COR-L47 (cell line): ENCODE measurements at regions not wholly inside any gene's neighbourhood (a gene's known extent, or its start where the extent isn't known, plus 50 kb on each side); places are given as distances from the start of the nearest gene placed in this dataset.

Source experiments
- DNase-seq: peaks from one replicate; lab custom pipeline; 2025; lab: John Stamatoyannopoulos, UW

DNA sequence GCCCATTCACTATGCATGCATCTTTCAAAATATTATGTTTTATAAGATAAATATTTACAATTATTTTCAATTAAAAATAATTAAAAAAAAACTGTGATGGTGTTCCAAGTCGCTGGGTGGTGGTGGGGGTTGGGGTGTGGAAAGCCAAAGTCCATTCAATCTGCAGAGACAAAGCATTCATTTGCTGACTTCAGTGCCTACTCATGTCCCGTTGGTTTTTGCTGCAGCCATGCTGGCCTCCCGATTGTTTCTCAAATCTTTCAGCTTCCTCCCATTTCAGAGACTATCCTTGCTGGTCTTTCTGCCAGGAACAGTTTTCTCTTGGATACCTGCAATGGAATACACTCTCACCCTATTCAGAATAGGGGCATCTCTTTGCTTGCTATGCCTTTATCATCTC, 331.5 kb upstream of the NOVA1 start:
- DNase-seq, result no peak

DNA sequence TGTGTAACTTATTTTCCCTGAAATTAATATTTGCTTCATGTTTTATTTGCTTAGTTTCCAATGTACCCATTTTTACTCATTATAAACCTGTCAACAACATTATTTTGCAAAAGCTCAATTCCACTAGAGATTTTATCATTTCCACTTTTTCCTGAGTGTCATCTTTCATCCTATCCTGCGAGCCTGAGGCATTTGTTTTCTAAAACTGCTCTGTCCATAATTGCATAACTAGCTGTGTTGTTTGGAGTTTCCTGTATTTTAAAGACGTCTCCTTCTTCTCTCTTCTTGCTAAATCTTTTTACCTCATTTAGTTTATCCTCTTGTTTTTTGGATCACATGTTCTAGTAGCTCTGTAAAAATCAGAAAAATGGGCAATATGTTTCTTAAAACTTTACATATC, 332.7 kb upstream of the NOVA1 start:
- DNase-seq, result no peak

DNA sequence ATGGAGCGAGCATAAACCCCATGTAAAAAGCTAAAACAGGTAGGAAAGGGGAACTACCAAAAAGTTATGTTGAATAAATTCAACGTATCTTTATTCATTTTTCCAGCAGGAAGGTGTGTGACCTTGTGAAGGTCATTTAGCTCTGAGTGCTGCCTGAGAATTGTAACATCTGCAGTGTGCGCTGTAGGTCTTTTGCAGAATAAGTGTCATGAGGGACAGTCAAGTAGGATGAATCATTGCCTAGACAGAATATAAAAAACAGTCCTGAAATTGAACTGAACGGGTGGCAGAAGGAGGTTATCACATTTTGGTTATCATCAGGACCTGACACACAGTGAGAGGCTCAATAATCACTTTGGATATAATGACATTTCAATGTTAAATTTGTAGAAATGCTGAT, 334.8 kb upstream of the NOVA1 start:
- DNase-seq, result no peak

DNA sequence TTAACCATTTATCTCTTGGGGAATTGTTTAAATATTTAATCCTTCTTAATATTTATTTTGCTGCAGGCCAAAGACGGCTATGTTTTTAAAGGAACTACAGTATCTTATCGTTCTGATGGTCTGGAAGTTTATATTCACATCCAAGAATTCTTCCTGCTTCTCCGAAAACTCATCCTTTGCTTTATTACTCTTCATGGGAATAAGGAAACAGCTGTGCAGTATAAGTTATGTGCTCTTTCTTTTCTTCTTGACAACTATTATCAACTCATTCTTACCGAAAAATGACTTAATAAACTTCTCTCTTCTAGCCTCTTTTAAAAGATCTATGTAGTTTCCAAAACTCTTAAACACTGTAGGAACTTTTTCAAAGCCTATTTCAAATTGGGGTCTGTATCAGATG, 335.6 kb upstream of the NOVA1 start:
- DNase-seq, result no peak

DNA sequence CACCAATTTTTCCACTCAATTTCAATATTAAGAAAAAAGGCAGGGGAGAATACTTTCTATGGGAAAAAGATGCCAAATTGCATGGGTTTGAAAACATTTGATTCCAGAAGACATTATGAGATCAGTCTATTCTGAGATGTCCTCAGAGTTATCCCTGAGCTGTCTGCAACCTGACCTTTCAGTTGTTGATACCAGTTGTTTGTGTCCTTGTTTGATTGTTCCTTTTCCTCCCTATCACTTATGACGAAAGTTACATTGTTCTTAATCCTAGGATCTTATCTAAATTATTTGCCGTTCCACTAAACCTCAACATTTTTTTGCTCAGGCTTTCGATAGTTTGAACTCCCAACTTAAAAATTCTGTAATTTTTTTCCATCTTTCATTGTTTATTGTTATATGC, 336.3 kb upstream of the NOVA1 start:
- no peak for DNase-seq

DNA sequence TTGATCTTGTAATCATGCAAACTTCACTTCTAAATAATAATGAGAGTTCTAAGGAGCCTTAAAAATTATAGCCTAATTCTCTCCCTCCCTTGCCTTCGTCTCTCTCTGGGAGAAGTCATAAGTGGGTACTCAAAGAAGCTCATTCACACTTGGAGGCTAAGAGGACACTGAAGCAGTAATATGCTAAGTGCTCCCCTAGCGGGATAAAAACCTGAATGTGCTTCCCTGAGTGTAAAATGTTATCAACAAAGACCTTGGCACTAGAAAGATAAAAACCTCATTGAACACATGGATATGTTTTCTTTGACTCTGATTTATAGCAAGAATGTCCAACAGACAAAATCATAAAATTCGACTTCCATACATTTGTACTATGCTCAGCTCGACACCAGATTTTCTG, 337.9 kb upstream of the NOVA1 start:
- no peak for DNase-seq

DNA sequence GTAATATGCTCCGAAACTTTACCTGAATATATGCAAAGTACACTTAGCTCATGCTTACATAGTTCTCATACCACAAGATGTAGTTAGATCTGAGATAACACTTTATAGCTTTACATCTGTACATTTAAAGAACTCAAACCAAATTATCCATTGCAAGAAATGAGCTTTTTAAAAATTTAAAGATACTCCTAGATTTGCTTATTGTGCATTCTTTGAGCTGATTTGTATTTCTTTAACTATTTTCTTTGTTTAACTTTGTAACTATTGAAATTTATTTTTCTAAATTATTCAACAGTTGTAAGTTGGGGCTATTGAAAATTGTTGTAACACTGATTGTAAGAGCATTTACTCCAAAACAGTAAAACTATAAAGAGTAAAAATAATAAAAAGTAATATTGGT, 340.2 kb upstream of the NOVA1 start:
- no peak for DNase-seq

DNA sequence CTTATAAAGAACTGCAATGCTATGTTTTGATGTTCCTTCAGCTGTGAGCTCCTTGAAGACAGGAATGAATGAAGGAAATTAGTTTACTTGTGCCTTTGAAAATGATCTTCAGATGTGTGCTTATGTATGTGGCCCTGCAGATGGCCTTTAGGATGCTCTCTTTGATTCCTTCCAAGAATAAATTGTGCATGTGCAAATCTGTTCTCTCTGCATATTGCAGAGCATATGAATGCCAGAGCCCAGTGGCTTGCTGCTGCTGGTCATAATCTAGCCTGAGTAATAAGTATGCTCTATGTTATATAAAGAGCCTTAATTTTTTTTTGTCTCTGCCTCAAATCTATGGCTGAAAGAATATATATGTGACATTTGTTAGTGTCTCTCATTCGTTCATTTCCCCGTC, 341.9 kb upstream of the NOVA1 start:
- DNase-seq, result no peak

DNA sequence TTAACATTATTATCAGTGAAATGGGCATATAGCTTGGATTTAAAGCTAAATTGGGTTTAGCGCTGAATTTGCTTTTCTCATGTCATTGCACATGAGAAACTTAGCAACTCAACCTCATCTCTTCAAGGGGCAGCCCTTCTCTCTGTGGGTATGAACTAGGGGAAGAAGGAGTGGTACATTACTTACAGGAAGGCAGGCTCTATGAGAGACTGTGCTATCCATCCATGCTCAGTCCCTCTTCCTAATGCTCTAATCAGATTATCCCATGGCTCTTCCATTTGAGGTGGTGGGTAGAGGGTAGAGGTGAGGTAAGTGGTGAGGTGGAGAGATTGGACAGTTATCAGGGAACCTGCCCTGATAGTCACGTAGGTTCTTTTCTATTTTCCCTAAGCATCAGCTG, 343.7 kb upstream of the NOVA1 start:
- DNase-seq, result no peak

DNA sequence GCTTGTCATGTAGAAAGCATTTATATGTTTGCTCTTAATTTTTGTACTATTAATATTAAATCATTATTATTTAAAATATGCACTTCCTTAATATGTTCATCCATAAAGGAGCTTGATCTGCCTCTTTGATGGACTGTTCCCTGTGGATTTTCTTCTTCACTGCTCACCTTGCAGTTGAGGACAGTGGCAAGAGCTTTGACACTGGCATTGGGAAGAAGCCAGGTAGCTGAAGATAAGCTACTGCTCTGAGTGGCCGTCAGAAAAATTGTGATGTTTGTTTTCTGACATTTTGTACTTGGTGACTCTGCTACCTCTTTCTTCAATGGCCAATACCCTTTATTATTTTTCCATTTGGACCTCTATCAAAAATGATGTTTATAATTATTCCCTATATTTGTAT, 349.4 kb upstream of the NOVA1 start:
- DNase-seq, result no peak

DNA sequence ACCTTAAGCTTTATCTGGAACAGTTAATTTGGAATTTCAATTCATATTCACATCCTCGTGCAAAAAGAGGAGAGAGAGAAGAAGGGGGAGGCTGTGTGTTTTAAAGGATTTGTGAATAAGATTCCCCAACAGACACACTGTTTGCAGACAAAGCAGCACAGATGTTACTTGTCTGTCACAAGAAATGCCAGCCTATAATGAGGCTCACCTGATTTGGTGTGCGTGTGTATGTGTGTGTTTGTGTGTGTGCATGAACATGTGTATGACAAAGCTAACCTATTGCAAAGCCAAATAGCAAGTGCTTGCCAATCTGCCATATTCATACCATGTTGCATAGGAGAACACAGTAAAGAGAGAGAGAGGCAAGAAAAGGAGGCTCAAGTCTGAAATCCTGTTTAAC, 361.6 kb upstream of the NOVA1 start:
- no peak for DNase-seq

DNA sequence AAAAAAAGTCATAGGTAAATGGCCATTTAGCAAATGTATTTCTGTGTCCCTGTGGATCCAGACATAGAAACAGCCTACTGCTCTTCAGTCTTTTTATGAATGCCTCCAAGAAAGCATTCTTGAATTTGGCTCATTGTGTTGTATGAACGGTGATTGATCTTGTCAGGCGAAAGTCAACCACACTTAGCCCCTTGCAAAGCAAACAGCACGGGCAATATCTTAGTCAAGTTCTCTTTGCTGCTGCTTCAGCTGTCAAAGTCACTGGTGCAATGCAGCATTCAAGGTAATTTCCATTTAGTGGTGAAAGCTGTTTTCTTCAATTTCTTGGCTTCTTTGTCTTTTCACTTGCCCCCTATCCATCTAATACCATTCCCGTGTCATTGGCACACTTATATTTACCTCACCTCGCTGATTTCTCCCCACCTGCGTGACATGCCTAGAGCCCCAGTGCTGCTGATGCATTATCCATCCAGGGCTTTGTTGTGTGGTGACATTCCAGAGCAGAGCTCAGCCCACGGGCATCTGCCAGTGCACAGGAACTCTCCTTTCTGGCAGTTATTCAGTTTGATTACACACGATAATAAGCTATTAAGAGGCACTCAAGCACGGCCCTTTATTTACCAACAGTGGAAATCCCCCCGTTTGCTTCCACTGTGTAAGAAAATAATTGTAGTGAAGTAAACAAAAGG, 362.3 kb upstream of the NOVA1 start:
- DNase-seq, result no peak

DNA sequence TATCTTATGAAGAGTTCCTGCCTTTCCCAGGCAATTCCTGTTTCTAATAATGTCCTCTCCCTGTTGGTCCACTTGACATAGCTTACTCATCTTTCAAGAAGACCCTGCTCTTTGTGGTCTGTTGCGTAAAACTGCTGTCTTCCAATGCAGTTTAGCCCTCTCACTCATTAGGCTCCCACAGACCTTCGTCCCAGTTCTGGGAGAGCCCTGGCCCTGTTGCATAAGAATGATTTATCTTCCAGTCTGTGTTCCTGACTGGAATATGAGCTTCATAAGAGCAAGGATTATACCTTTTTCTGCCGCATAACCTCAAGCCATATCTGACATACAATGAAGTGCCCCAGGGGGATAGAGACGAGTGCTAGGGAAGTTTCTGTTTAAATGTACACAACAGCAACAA, 365.9 kb upstream of the NOVA1 start:
- no peak for DNase-seq

DNA sequence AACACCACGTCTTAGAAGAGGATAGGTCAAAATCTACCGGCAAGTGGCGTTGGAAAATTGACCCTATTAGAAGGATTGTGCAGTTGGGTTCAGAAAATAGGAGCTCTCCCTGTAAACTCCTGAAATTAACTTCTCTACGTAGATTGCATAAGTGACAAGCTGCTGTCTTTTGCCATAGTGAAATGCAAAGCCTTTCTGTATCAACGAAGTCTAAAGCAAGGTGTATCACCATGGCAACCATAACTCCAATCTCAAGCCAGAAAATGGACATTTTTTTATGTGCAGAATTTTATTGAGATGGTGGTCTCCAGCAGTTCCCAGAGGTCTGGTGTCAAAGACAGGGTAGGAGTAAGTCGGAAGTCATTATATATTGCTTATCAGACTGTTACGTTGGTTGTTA, 367.7 kb upstream of the NOVA1 start:
- no peak for DNase-seq

DNA sequence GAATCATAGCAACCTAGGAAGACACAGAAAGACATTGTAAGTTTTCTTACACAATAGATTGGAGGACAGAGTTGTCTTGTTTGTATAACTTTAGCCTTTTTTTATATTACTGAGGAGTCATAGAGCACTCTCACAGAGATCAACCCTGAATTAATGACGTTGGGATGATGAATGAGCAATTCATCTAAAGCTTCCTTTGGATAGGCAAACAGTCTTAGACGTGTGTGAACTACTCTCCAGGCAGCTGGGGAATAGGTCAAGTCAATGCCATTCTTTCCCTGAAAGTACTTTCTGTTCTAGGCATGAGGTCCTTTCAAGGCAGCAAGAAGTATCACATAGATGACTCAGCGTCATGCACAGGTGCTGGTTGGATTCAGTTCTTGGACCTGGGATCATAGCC, 369.1 kb upstream of the NOVA1 start:
- no peak for DNase-seq

DNA sequence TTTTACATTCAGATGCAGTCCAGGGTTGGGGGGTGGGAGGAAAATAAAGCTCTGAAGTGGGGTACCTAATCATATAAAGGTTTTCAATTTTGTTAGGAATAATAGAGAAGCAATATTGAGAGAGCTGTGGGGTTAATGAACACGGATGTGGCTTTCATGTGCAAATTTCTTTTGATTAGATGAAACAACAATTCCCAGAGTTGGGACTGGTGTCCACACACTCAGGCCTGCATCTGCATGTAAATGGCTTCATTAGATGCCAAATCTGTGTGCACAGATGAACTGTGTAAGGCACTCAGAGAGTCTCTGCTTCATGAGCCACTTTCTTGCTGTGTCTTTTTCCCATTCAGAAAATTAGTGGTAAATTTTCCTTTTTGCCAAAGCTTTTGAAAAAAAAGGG, 377.1 kb upstream of the NOVA1 start:
- DNase-seq, result no peak

DNA sequence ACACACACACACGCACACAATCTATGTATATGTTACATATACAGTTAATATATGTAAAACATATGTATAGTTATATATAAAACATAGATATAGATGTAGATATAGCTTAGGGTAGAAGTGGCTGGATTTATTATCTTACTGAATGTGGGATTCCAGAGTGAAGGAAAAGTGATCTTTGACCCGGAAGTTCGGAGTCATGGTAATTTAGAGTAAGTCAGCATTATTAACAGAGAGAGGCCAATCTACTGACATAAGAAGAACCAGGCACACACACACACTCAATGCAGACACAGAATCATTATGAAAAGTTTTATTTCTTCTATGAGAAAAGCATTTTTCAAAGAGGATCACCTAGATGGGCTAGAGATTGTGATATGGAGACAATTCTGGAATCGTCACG, 384.2 kb upstream of the NOVA1 start:
- no peak for DNase-seq

DNA sequence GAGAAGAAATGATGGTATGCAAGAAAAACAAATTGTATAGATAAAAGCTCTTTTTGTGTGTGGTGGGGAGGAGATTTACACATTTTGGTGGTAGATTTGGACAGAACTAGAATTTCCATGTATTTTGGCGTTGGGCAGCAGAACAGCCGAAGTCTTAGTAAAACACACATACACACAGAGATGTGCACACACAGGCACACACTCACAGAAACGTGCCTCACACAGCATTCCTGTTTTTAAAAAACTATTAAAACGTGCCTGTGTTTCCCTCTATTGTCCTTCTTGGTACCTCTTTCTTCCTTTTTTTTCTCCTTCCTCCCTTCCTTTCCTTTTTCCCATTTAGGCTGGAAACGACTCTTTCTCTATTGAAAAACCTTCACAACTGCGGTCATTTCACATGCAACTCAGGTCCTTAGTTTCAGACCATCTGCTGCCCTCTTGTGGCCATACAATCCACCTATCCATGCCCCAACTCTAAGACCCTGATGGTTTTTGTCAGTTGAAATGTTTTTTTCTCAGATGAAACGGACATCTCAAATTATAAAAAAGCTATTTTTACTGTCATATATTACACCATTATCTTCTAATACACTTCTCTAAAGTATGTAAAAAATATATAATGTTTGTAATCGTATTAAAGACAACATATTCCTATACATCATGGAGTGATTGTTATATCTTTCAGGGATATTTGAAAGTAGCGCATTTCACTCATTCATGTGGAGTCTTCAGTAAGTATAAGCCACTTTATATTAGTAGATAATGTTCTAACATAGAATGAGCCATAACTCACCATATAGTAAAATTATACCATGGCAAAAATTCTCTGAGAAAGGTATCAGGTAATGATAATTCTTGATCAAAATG, 386.7 kb upstream of the NOVA1 start:
- DNase-seq, result peak; percentile 67

DNA sequence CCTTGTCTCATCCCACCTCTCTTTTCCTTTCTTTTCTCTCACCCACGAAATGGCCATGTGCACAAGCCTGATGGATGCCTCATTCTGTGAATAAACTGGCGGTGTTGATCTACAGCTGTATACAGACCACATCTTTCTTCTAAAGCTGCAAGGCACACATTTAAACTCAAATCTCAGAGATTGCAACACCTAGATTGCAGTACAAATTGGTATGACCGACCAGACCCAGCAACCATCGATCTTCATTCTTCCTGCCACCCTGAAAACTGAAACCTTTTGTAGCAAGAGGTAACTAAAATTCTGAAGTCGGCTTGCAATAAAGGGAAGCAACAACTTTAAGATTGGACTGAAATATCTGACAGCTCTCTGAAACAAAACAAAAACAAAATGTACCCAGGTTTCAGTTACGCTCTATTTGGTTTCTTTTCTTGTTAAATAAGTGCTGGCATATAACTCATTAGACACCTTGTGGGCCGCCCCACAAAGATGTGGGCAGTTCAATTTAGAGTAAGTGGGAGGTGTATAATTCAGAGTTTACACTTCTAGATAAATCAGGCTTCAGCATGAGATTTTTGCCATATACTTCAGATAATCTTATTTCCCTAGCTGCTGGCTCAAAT, 390.0 kb upstream of the NOVA1 start:
- DNase-seq, result no peak

DNA sequence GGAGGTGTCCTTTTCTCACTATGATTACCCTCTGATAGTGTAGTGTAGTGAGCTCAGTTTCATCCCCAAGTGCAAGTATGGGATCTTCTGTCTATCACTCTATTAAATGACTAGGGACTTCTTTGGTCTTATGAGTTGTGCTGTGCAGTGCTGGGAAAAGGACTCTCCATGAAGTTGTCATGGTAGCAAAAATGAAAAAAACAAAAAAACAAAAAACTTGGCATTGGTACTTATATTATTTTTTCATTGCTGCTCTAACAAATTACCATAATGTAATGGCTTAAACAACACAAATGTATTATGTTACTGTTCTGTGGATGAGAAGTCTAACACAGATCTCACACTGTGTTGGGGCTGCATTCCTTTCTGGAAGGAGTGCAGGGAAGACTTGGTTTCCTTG, 393.1 kb upstream of the NOVA1 start:
- DNase-seq, result no peak

DNA sequence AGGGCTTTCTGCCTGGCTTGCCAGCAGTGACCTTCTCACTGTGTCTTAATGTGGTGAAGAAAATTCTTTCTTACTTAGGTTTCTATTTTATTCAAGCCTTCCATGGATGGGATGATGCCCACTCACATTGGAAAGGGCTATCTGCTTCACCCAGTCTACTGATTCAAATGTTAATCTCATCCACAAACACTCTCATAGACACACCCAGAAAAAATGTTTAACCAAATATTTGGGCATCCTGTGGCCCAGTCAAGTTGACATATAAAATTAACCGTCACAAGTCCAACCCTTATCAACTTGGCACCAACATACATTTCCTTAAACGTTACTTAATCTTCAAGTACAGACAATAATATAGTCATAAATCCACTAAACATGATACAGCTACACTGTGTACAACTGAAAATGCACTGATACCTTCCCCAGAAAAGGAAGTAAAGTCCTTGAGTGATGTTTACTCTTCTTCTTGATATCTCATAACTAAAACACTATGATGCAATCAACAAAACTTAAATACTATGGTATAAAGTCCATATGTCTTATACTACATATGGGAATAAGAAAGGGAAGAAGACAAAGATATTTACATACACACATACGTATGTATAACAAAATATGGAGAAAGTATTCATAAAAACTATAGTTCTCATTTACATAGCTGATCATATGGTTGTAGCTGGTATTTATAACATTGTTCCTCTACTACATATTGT, 394.7 kb upstream of the NOVA1 start:
- no peak for DNase-seq

DNA sequence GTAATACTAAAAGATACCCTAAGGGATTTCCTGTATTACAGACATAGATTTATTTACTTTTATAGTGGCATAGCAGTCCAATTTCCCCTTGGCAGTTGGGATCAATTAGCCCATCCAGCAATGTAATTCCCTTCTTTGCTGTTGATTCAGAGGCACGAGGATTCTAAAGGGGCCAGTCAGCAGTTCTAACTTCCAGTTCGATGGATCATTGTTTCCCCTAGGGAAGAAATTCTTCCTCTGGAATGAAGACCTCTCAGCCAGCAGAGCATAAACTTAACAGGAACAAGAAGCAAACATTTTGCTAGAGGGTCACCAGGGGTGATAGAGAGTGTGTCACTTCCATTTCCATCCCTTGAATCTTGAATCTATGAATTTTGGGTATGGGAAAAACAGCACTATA, 395.7 kb upstream of the NOVA1 start:
- DNase-seq, result no peak

DNA sequence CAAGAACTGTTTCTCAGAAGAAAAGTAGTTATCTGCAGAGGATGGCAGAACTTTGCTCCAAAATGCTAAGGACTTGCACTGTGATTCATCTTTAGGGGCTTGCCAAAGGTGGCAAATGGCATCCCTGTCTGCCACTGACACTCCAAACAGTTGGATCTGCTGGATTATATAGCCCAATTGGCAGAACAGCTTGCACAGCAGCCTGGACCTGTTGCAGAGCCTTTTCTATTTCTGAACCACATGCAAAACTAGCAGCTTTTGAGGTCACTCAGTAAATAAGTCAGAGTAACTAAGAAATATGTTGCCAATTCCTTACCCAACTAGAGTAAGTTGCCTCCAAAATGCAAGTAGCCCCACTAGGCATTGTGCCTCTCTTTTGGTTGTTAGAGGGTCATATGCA, 397.5 kb upstream of the NOVA1 start:
- DNase-seq, result no peak
